ENCODE measurements at regions not wholly inside any gene's neighbourhood (a gene's known extent, or its start where the extent isn't known, plus 50 kb on each side); places are given as distances from the start of the nearest gene placed in this dataset.
"Not testable (repeated sequence)": the region's sequence is repeated elsewhere in the genome, so short reads cannot be mapped to it uniquely, and the experiment has no call there.

GRCh38 chr1:242629396-242629795 lies 104.9 kb upstream of the PLD5 start:
- DNase-seq (ENCODE audit: low read depth in 2 of 2) = no peak

- no peak for DNase-seq (ENCODE audit: low read depth in 2 of 2)
These were observed 99.3 kb upstream of the PLD5 start for GRCh38 chr1:242623756-242624155.

- DNase-seq (ENCODE audit: low read depth in 2 of 2) = no peak
These were observed 98.6 kb upstream of the PLD5 start for GRCh38 chr1:242623119-242623518.

GRCh38 chr1:242613266-242613815 lies 88.8 kb upstream of the PLD5 start:
- DNase-seq (ENCODE audit: low read depth in 2 of 2) = no peak

GRCh38 chr1:242610209-242610608 lies 85.7 kb upstream of the PLD5 start:
- DNase-seq (ENCODE audit: low read depth in 2 of 2) = no peak

GRCh38 chr1:242605521-242605920 lies 81.0 kb upstream of the PLD5 start:
- no peak for DNase-seq (ENCODE audit: low read depth in 2 of 2)

- DNase-seq (ENCODE audit: low read depth in 2 of 2) = no peak
These were observed 77.5 kb upstream of the PLD5 start for GRCh38 chr1:242602001-242602400.

GRCh38 chr1:242593756-242594155 lies 69.3 kb upstream of the PLD5 start:
- not testable (repeated sequence) for DNase-seq (ENCODE audit: low read depth in 2 of 2)

- no peak for DNase-seq (ENCODE audit: low read depth in 2 of 2)
These were observed 61.8 kb upstream of the PLD5 start for GRCh38 chr1:242586360-242586680.

GRCh38 chr1:242585616-242586359 lies 61.3 kb upstream of the PLD5 start:
- DNase-seq (ENCODE audit: low read depth in 2 of 2) = no peak

GRCh38 chr1:242582669-242583068 lies 58.2 kb upstream of the PLD5 start:
- DNase-seq (ENCODE audit: low read depth in 2 of 2) = no peak

GRCh38 chr1:242579528-242580235 lies 55.2 kb upstream of the PLD5 start:
- DNase-seq (ENCODE audit: low read depth in 2 of 2) = no peak
